ENCODE measurements at regions not wholly inside any gene's neighbourhood (a gene's known extent, or its start where the extent isn't known, plus 50 kb on each side); places are given as distances from the start of the nearest gene placed in this dataset.

- TF ChIP-seq CTCF (IDR thresholded peaks at IDR 0.05; ENCODE audit: borderline replicate concordance, extremely low read depth, low read length, poor library complexity, severe bottlenecking) (no peak), EZH2 (IDR thresholded peaks at IDR 0.05; ENCODE audit: borderline replicate concordance, low read depth, low read length, severe bottlenecking) (no peak)
These were observed 157.3 kb downstream of the BTG1 start for GRCh38 chr12:91988086-91988923.
